H9 (cell line): ENCODE measurements at regions not wholly inside any gene's neighbourhood (a gene's known extent, or its start where the extent isn't known, plus 50 kb on each side); places are given as distances from the start of the nearest gene placed in this dataset.
A peak's percentile ranks its signal among the peaks of the same experiment; 100 is the strongest.

Source experiments
- DNase-seq: peaks from one replicate; pipeline ENCODE4 v3.0.0-alpha.2; 2017
- H2AFZ ChIP-seq: one replicate; pipeline ENCODE4 v1.6.1; 2013; ENCODE audit warnings: mild to moderate bottlenecking, low read length, control low read depth, moderate library complexity
- H2AK5ac ChIP-seq: 2 replicates; pipeline ENCODE4 v1.6.1; 2013; ENCODE audit warnings: low read length, control low read depth, mixed read lengths; ENCODE audit not compliant: insufficient read length
- H2BK120ac ChIP-seq: one replicate; pipeline ENCODE4 v1.6.1; 2013; ENCODE audit warnings: low read depth, mild to moderate bottlenecking, low read length, control low read depth, inconsistent platforms; ENCODE audit not compliant: poor library complexity, severe bottlenecking
- H2BK12ac ChIP-seq: 2 replicates; pipeline ENCODE4 v1.6.1; 2013; ENCODE audit warnings: low read length, control low read depth, mixed read lengths, low read depth; ENCODE audit not compliant: insufficient read length
- H2BK15ac ChIP-seq: 2 replicates; pipeline ENCODE4 v1.6.1; 2013; ENCODE audit warnings: low read depth, low read length, control low read depth
- H2BK20ac ChIP-seq: one replicate; pipeline ENCODE4 v1.6.1; 2013; ENCODE audit warnings: low read depth, mild to moderate bottlenecking, low read length, control low read depth, inconsistent platforms; ENCODE audit not compliant: poor library complexity, severe bottlenecking
- H2BK5ac ChIP-seq: 2 replicates; pipeline ENCODE4 v1.6.1; 2013; ENCODE audit warnings: low read length, control low read depth, mixed read lengths; ENCODE audit not compliant: insufficient read length
- H3K14ac ChIP-seq: 2 replicates; pipeline ENCODE4 v1.6.1; 2013; ENCODE audit warnings: low read length, control low read depth; ENCODE audit not compliant: insufficient read depth
- H3K18ac ChIP-seq: 2 replicates; pipeline ENCODE4 v1.6.1; 2013; ENCODE audit warnings: low read depth, mild to moderate bottlenecking, mixed read lengths, low read length, control low read depth; ENCODE audit not compliant: insufficient read length
- H3K23ac ChIP-seq: 2 replicates; pipeline ENCODE4 v1.6.1; 2013; ENCODE audit warnings: low read length, control low read depth, mixed read lengths, low read depth; ENCODE audit not compliant: insufficient read length
- H3K23me2 ChIP-seq: 2 replicates; pipeline ENCODE4 v1.6.1; 2013; ENCODE audit warnings: low read depth, mild to moderate bottlenecking, mixed read lengths, low read length, control low read depth; ENCODE audit not compliant: insufficient read length, poor library complexity, severe bottlenecking
- H3K27ac ChIP-seq: 2 replicates; pipeline ENCODE4 v1.5.1; 2013; ENCODE audit warnings: low read length, control low read depth, mixed read lengths, low read depth; ENCODE audit not compliant: insufficient read length
- H3K27me3 ChIP-seq: 2 replicates; pipeline ENCODE4 v1.6.1; 2013; ENCODE audit warnings: low read length, control low read depth, inconsistent platforms; ENCODE audit not compliant: insufficient read depth
- H3K4ac ChIP-seq: 2 replicates; pipeline ENCODE4 v1.6.1; 2013; ENCODE audit warnings: low read depth, mild to moderate bottlenecking, control low read depth, inconsistent platforms, low read length, moderate library complexity
- H3K4me1 ChIP-seq: 2 replicates; pipeline ENCODE4 v1.6.1; 2013; ENCODE audit warnings: low read length, control low read depth, inconsistent platforms; ENCODE audit not compliant: insufficient read depth
- H3K4me2 ChIP-seq: 2 replicates; pipeline ENCODE4 v1.6.1; 2013; ENCODE audit warnings: low read length, control low read depth, mixed read lengths; ENCODE audit not compliant: insufficient read length, insufficient read depth
- H3K56ac ChIP-seq: 2 replicates; pipeline ENCODE4 v1.6.1; 2013; ENCODE audit warnings: low read depth, mild to moderate bottlenecking, mixed read lengths, low read length, control low read depth; ENCODE audit not compliant: insufficient read length
- H3K79me1 ChIP-seq: 2 replicates; pipeline ENCODE4 v1.6.1; 2013; ENCODE audit warnings: low read depth, mild to moderate bottlenecking, moderate library complexity, low read length, control low read depth, inconsistent platforms; ENCODE audit not compliant: insufficient read depth, poor library complexity, severe bottlenecking
- H3K79me2 ChIP-seq: 2 replicates; pipeline ENCODE4 v1.6.1; 2013; ENCODE audit warnings: low read length, control low read depth, inconsistent platforms; ENCODE audit not compliant: insufficient read depth
- H3K9ac ChIP-seq: 2 replicates; pipeline ENCODE4 v1.6.1; 2013; ENCODE audit warnings: low read length, control low read depth, mixed read lengths; ENCODE audit not compliant: insufficient read length; ENCODE audit errors: extremely low read depth
- H3K9me3 ChIP-seq: one replicate; pipeline ENCODE4 v1.6.1; 2013; ENCODE audit warnings: low read depth, low read length, inconsistent platforms; ENCODE audit not compliant: control insufficient read depth
- H3T11ph ChIP-seq: one replicate; pipeline ENCODE4 v1.6.1; 2013; ENCODE audit warnings: mild to moderate bottlenecking, low read length, control low read depth, inconsistent platforms
- H4K20me1 ChIP-seq: one replicate; pipeline ENCODE4 v1.6.1; 2013; ENCODE audit not compliant: control insufficient read depth, insufficient read length, insufficient read depth
- H4K5ac ChIP-seq: 2 replicates; pipeline ENCODE4 v1.6.1; 2013; ENCODE audit warnings: low read depth, mild to moderate bottlenecking, mixed read lengths, low read length, control low read depth; ENCODE audit not compliant: insufficient read length
- H4K8ac ChIP-seq: replicated peaks from 2 replicates; pipeline ENCODE4 v1.6.1; 2013; ENCODE audit warnings: low read length, control low read depth, mixed read lengths, low read depth; ENCODE audit not compliant: insufficient read length
- H4K91ac ChIP-seq: 2 replicates; pipeline ENCODE4 v1.6.1; 2013; ENCODE audit warnings: low read depth, mild to moderate bottlenecking, moderate library complexity, mixed read lengths, low read length, control low read depth; ENCODE audit not compliant: insufficient read length
- H3K27ac Mint-ChIP-seq, 3 experiments: 2 replicates in 2 of 3; 3 replicates in 1 of 3; pipeline ENCODE4 v1.8.0; 2020 to 2021; ENCODE audit warnings: mixed read lengths in 3 of 3, mild to moderate bottlenecking in 1 of 3, moderate library complexity in 1 of 3
- H3K27me3 Mint-ChIP-seq: 2 replicates; pipeline ENCODE4 v1.8.0; 2021; ENCODE audit warnings: low read depth, mild to moderate bottlenecking, moderate library complexity, mixed read lengths
- H3K36me3 Mint-ChIP-seq, 3 experiments: 2 replicates in 2 of 3; 3 replicates in 1 of 3; pipeline ENCODE4 v1.8.0; 2020 to 2021; ENCODE audit warnings: low read depth in 3 of 3, mixed read lengths in 3 of 3; ENCODE audit not compliant: insufficient read depth in 1 of 3
- H3K4me1 Mint-ChIP-seq, 2 experiments: 2 replicates each; pipeline ENCODE4 v1.8.0; 2020; ENCODE audit warnings: mixed read lengths in 2 of 2
- H3K4me3 Mint-ChIP-seq, 2 experiments: 2 replicates in 1 of 2; 3 replicates in 1 of 2; pipeline ENCODE4 v1.8.0; 2020 to 2021; ENCODE audit warnings: mild to moderate bottlenecking in 2 of 2, mixed read lengths in 2 of 2, moderate library complexity in 1 of 2
- H3K9me3 Mint-ChIP-seq, 2 experiments: 2 replicates in 1 of 2; 3 replicates in 1 of 2; pipeline ENCODE4 v1.8.0; 2020; ENCODE audit warnings: mild to moderate bottlenecking in 2 of 2, mixed read lengths in 2 of 2, moderate library complexity in 1 of 2
- WGBS: extraction: QIAGEN DNeasy Blood & Tissue Kit; methylation state at CpG from one replicate; pipeline ENCODE4 v1.1.7; 2013; ENCODE audit warnings: missing lambda C conversion rate, low lambda C conversion rate, mixed read lengths; ENCODE audit not compliant: insufficient read length; ENCODE audit errors: extremely low coverage; 5-methylcytosine and 5-hydroxymethylcytosine counted together
- TF ChIP-seq, protein P1 (sequence below): fragments of 200-600 bp; sonication (generic); conservative IDR thresholded peaks from 3 replicates; pipeline ENCODE4 v1.8.0; 2021; ENCODE audit warnings: antibody characterized with exemption, mild to moderate bottlenecking

- H2AK5ac ChIP-seq = no peak overlapping the region
- H3K23me2 ChIP-seq = no peaks in the 10 kb centered on the region
- Mint-ChIP-seq H3K4me1 (peaks cover 5% of the 10 kb centered on the region in 2 experiments; a peak in 3 of 4 replicates), H3K4me3 (peak overlapping the region in 1 of 2 experiments; percentile 76; a peak in 2 of 5 replicates), H3K36me3 (peaks cover 0 to 9% (median 0%) of the 10 kb centered on the region in 3 experiments; a peak in 1 of 7 replicates), H3K27me3 (no peaks in the 10 kb centered on the region), H3K27ac (no peak overlapping the region), H3K9me3 (peaks cover 0 to 3% of the 10 kb centered on the region in 2 experiments; a peak in 3 of 5 replicates)
- no peak overlapping the region for H2BK12ac ChIP-seq
- H3K14ac ChIP-seq = no peak overlapping the region
- H2BK5ac ChIP-seq = no peak overlapping the region
- H4K91ac ChIP-seq = no peak overlapping the region
- H4K20me1 ChIP-seq = no peaks in the 10 kb centered on the region
- no peak overlapping the region for H3T11ph ChIP-seq
- H3K27ac ChIP-seq = no peak overlapping the region
- H2BK20ac ChIP-seq = no peak overlapping the region
- no peak for DNase-seq
- no peak overlapping the region for H3K18ac ChIP-seq
- no peaks in the 10 kb centered on the region for H3K79me2 ChIP-seq
- TF ChIP-seq, protein P1, sequence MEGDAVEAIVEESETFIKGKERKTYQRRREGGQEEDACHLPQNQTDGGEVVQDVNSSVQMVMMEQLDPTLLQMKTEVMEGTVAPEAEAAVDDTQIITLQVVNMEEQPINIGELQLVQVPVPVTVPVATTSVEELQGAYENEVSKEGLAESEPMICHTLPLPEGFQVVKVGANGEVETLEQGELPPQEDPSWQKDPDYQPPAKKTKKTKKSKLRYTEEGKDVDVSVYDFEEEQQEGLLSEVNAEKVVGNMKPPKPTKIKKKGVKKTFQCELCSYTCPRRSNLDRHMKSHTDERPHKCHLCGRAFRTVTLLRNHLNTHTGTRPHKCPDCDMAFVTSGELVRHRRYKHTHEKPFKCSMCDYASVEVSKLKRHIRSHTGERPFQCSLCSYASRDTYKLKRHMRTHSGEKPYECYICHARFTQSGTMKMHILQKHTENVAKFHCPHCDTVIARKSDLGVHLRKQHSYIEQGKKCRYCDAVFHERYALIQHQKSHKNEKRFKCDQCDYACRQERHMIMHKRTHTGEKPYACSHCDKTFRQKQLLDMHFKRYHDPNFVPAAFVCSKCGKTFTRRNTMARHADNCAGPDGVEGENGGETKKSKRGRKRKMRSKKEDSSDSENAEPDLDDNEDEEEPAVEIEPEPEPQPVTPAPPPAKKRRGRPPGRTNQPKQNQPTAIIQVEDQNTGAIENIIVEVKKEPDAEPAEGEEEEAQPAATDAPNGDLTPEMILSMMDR = no peak
- H4K5ac ChIP-seq = no peak overlapping the region
- H3K4ac ChIP-seq = no peak overlapping the region
- no CpG with 5 or more reads among the region's 4 CpGs for WGBS
- H2BK15ac ChIP-seq = no peak overlapping the region
- no peak overlapping the region for H3K56ac ChIP-seq
- no peak overlapping the region for H3K9ac ChIP-seq
- no peaks in the 10 kb centered on the region for H3K27me3 ChIP-seq
- H2BK120ac ChIP-seq = no peak overlapping the region
- H3K79me1 ChIP-seq = no peaks in the 10 kb centered on the region
- H3K23ac ChIP-seq = no peak overlapping the region
- no peaks in the 10 kb centered on the region for H3K4me1 ChIP-seq
- no peak overlapping the region for H4K8ac ChIP-seq
- H3K9me3 ChIP-seq = no peaks in the 10 kb centered on the region
- no peak overlapping the region for H3K4me2 ChIP-seq
- H2AFZ ChIP-seq = no peak overlapping the region
Measured at GRCh38 chr1:177632923-177633615, 336.8 kb downstream of the SEC16B start.
